Suprapubic skin (tissue), 4 donors: ENCODE measurements at regions not wholly inside any gene's neighbourhood (a gene's known extent, or its start where the extent isn't known, plus 50 kb on each side); places are given as distances from the start of the nearest gene placed in this dataset.

Experiments used
- DNase-seq, 2 donors: peaks; one replicate each; pipeline ENCODE4 v3.0.0-alpha.2; 2019; ENCODE audit warnings: low spot score in 2 of 2
- H3K27ac ChIP-seq: fragments of 200-600 bp; sonication (generic); one replicate; pipeline ENCODE4 v1.5.1; 2019
- H3K27me3 ChIP-seq: fragments of 200-600 bp; sonication (generic); one replicate; pipeline ENCODE4 v1.5.1; 2019
- H3K36me3 ChIP-seq: fragments of 200-600 bp; sonication (generic); one replicate; pipeline ENCODE4 v1.5.1; 2019
- H3K4me1 ChIP-seq: fragments of 200-600 bp; sonication (generic); one replicate; pipeline ENCODE4 v1.5.1; 2019
- H3K4me3 ChIP-seq: fragments of 200-600 bp; sonication (generic); one replicate; pipeline ENCODE4 v1.5.1; 2019; ENCODE audit warnings: mild to moderate bottlenecking
- H3K9me3 ChIP-seq: fragments of 200-600 bp; sonication (generic); one replicate; pipeline ENCODE4 v1.5.1; 2019
- EP300 ChIP-seq: sonication (generic); formaldehyde crosslinking; IDR thresholded peaks from one replicate; pipeline ENCODE4 v1.6.1; 2017; ENCODE audit warnings: antibody characterized with exemption
- POLR2A ChIP-seq, 2 donors: fragments of 450-650 bp; IDR thresholded peaks; one replicate each; pipeline ENCODE4 v1.6.1; 2017; ENCODE audit warnings: antibody characterized with exemption in 2 of 2, mild to moderate bottlenecking in 2 of 2, moderate library complexity in 2 of 2
- POLR2AphosphoS5 ChIP-seq, 3 donors: sonication (generic); formaldehyde crosslinking; IDR thresholded peaks; one replicate each; pipeline ENCODE4 v1.6.1; 2017; ENCODE audit warnings: antibody characterized with exemption in 3 of 3
- WGBS: methylation state at CpG from one replicate; pipeline ENCODE4 v1.1.5; 2018; 5-methylcytosine and 5-hydroxymethylcytosine counted together
- TF ChIP-seq, protein P1 (sequence below), 2 donors: fragments of 200-600 bp in 1 of 2; fragments of 450-650 bp in 1 of 2; sonication (generic) in 1 of 2; IDR thresholded peaks; one replicate each; pipeline ENCODE4 v1.5.1; 2016 to 2019; ENCODE audit warnings: antibody characterized with exemption in 2 of 2, mild to moderate bottlenecking in 1 of 2, moderate library complexity in 1 of 2

DNA sequence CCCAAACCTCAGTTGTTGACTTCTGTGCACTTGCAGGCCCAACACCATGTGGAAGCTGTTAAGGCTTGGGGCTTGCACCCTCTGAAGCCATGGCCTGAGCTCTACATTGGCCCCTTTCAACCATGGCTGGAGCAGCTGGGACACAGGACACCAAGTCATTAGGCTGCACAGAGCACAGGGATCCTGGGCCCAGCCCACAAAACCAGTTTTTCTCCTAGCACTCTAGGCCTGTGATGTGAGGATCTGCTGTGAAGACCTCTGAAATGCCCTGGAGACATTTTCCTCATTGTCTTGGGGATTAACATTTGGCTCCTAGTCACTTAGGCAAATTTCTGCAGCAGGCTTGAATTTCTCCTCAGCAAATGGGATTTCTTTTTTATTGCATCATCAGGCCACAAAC is 1255.7 kb downstream of the ZPLD1 start:
- no peak for DNase-seq
- H3K27ac ChIP-seq = no peak overlapping the region
- H3K4me3 ChIP-seq = no peak overlapping the region
- H3K27me3 ChIP-seq = no peaks in the 10 kb centered on the region
- H3K36me3 ChIP-seq = no peaks in the 10 kb centered on the region
- H3K4me1 ChIP-seq = no peaks in the 10 kb centered on the region
- H3K9me3 ChIP-seq = peaks cover 7% of the 10 kb centered on the region
- TF ChIP-seq EP300 = no peak
- TF ChIP-seq, protein P1, sequence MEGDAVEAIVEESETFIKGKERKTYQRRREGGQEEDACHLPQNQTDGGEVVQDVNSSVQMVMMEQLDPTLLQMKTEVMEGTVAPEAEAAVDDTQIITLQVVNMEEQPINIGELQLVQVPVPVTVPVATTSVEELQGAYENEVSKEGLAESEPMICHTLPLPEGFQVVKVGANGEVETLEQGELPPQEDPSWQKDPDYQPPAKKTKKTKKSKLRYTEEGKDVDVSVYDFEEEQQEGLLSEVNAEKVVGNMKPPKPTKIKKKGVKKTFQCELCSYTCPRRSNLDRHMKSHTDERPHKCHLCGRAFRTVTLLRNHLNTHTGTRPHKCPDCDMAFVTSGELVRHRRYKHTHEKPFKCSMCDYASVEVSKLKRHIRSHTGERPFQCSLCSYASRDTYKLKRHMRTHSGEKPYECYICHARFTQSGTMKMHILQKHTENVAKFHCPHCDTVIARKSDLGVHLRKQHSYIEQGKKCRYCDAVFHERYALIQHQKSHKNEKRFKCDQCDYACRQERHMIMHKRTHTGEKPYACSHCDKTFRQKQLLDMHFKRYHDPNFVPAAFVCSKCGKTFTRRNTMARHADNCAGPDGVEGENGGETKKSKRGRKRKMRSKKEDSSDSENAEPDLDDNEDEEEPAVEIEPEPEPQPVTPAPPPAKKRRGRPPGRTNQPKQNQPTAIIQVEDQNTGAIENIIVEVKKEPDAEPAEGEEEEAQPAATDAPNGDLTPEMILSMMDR (IDR thresholded peaks at IDR 0.05) = no peak
- TF ChIP-seq POLR2AphosphoS5 (IDR thresholded peaks at IDR 0.05) = no peak
- no peak for TF ChIP-seq POLR2A (IDR thresholded peaks at IDR 0.05)

- H3K4me3 ChIP-seq = no peak overlapping the region
- no peak overlapping the region for H3K27ac ChIP-seq
- DNase-seq = no peak
- TF ChIP-seq POLR2AphosphoS5 (IDR thresholded peaks at IDR 0.05) = no peak
- TF ChIP-seq, protein P1 (IDR thresholded peaks at IDR 0.05) = no peak
- TF ChIP-seq POLR2A (IDR thresholded peaks at IDR 0.05) = no peak
- TF ChIP-seq EP300 = no peak
- H3K9me3 ChIP-seq = peaks cover 7% of the 10 kb centered on the region
- whole genome bisulfite sequencing = 46% methylated on average over 2 of the region's 2 CpGs
- H3K4me1 ChIP-seq = no peaks in the 10 kb centered on the region
- no peaks in the 10 kb centered on the region for H3K27me3 ChIP-seq
- H3K36me3 ChIP-seq = no peaks in the 10 kb centered on the region
Measured at GRCh38 chr3:103693831-103694230, 1259.0 kb downstream of the ZPLD1 start.

GRCh38 chr3:103698646-103699045 is 1263.8 kb downstream of the ZPLD1 start:
- WGBS = 97% methylated on average over 1 of the region's 1 CpG
- Histone ChIP-seq H3K4me3 (no peak overlapping the region), H3K27ac (no peak overlapping the region), H3K9me3 (no peaks in the 10 kb centered on the region), H3K36me3 (no peaks in the 10 kb centered on the region), H3K27me3 (no peaks in the 10 kb centered on the region), H3K4me1 (no peaks in the 10 kb centered on the region)
- DNase-seq = no peak
- TF ChIP-seq POLR2A (IDR thresholded peaks at IDR 0.05) (no peak), EP300 (no peak), POLR2AphosphoS5 (IDR thresholded peaks at IDR 0.05) (no peak)
- TF ChIP-seq, protein P1 (IDR thresholded peaks at IDR 0.05) = no peak

DNA sequence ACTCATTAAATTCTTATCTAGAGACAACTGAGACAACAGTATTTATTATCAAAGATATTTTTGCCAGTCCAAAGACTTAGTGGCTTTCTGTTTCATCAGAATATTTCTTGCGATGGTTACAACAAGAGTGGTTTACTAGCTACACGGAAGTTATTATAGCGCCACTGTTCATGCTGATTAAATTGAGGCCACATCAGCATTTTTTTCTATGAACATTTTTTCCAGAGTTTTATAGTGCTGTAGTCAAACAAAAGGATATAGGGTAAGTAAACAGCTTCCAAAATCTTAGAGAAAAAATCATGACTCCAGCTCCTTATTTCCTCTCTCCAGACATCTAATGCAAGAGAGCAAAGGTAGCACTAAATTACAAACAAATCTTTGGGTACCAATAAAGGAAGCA is 1264.4 kb downstream of the ZPLD1 start:
- no peak overlapping the region for H3K4me3 ChIP-seq
- H3K4me1 ChIP-seq = no peaks in the 10 kb centered on the region
- WGBS = 93% methylated on average over 3 of the region's 3 CpGs
- no peak overlapping the region for H3K27ac ChIP-seq
- H3K36me3 ChIP-seq = no peaks in the 10 kb centered on the region
- H3K27me3 ChIP-seq = no peaks in the 10 kb centered on the region
- TF ChIP-seq, protein P1 (IDR thresholded peaks at IDR 0.05) = no peak
- no peak for TF ChIP-seq EP300
- TF ChIP-seq POLR2A (IDR thresholded peaks at IDR 0.05) = no peak
- TF ChIP-seq POLR2AphosphoS5 (IDR thresholded peaks at IDR 0.05) = no peak
- H3K9me3 ChIP-seq = no peaks in the 10 kb centered on the region
- no peak for DNase-seq

- DNase-seq = no peak
- Histone ChIP-seq H3K36me3 (no peaks in the 10 kb centered on the region), H3K27ac (no peak overlapping the region), H3K27me3 (no peaks in the 10 kb centered on the region), H3K4me1 (no peaks in the 10 kb centered on the region), H3K4me3 (no peak overlapping the region), H3K9me3 (no peaks in the 10 kb centered on the region)
- no peak for TF ChIP-seq EP300
- WGBS = 49% methylated on average over 2 of the region's 2 CpGs
Measured at GRCh38 chr3:103705641-103706040, 1270.8 kb downstream of the ZPLD1 start.

- Histone ChIP-seq H3K27me3 (no peaks in the 10 kb centered on the region), H3K4me3 (no peak overlapping the region), H3K9me3 (no peaks in the 10 kb centered on the region), H3K27ac (no peak overlapping the region), H3K36me3 (no peaks in the 10 kb centered on the region), H3K4me1 (no peaks in the 10 kb centered on the region)
- TF ChIP-seq POLR2A (IDR thresholded peaks at IDR 0.05) (no peak), POLR2AphosphoS5 (IDR thresholded peaks at IDR 0.05) (no peak), EP300 (no peak)
- TF ChIP-seq, protein P1 (IDR thresholded peaks at IDR 0.05) = no peak
- DNase-seq = no peak
- WGBS = 41% methylated on average over 1 of the region's 1 CpG
Measured at GRCh38 chr3:103706671-103707070, 1271.9 kb downstream of the ZPLD1 start.
